ENCODE measurements at regions not wholly inside any gene's neighbourhood (a gene's known extent, or its start where the extent isn't known, plus 50 kb on each side); places are given as distances from the start of the nearest gene placed in this dataset.

DNA sequence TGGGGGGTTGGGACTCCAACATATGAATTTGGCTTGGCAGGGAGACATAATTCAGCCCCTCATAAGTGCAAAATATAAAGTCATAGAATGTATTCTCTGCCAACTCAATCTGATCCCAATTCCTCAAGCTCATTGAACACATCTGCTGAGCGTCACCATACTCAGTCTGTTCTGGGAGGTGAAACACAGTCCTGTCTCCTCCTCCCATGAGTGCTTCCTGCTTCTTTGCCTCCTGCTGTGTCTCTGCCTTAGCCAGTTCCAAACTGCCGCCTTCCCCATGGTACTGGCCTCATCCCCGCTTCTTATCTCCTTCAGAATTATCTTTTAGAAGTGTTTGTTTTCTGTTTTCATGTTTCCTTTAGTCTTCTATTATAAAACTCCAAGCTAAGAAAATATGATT, 365.5 kb downstream of the TNS3 start:
- DNase-seq (ENCODE audit: low spot score) (no peak), ATAC-seq (no peak)
- Histone ChIP-seq H3K9me2 (ENCODE audit: insufficient read depth) (no peaks in the 10 kb centered on the region), H3K4me3 (no peak overlapping the region), H4K20me1 (replicated peaks; ENCODE audit: insufficient read depth) (no peaks in the 10 kb centered on the region), H3K79me2 (replicated peaks; ENCODE audit: insufficient read depth) (no peaks in the 10 kb centered on the region), H3F3A (replicated peaks; ENCODE audit: low read depth) (no peaks in the 10 kb centered on the region), H3K4me2 (no peak overlapping the region), H2AFZ (no peak overlapping the region), H3K4me1 (ENCODE audit: insufficient read depth) (no peaks in the 10 kb centered on the region), H3K27me3 (ENCODE audit: insufficient read depth) (no peaks in the 10 kb centered on the region), H3K27ac (ENCODE audit: low read depth) (no peak overlapping the region), H3K36me3 (ENCODE audit: insufficient read depth) (no peaks in the 10 kb centered on the region)
- no peak overlapping the region for H3K4me3 Mint-ChIP-seq
- peaks cover 8% of the 10 kb centered on the region; the same call in 2 of the 3 replicates for H3K4me1 Mint-ChIP-seq
- no peak for TF ChIP-seq EZH2 (IDR thresholded peaks at IDR 0.05; ENCODE audit: low read depth, unreplicated experiment)
- TF ChIP-seq CREB1 (CRISPR knock-in tag; IDR thresholded peaks at IDR 0.05; ENCODE audit: low read depth) = no peak
- TF ChIP-seq NANOG (IDR thresholded peaks at IDR 0.05; ENCODE audit: borderline replicate concordance) = no peak
- TF ChIP-seq, protein P1, sequence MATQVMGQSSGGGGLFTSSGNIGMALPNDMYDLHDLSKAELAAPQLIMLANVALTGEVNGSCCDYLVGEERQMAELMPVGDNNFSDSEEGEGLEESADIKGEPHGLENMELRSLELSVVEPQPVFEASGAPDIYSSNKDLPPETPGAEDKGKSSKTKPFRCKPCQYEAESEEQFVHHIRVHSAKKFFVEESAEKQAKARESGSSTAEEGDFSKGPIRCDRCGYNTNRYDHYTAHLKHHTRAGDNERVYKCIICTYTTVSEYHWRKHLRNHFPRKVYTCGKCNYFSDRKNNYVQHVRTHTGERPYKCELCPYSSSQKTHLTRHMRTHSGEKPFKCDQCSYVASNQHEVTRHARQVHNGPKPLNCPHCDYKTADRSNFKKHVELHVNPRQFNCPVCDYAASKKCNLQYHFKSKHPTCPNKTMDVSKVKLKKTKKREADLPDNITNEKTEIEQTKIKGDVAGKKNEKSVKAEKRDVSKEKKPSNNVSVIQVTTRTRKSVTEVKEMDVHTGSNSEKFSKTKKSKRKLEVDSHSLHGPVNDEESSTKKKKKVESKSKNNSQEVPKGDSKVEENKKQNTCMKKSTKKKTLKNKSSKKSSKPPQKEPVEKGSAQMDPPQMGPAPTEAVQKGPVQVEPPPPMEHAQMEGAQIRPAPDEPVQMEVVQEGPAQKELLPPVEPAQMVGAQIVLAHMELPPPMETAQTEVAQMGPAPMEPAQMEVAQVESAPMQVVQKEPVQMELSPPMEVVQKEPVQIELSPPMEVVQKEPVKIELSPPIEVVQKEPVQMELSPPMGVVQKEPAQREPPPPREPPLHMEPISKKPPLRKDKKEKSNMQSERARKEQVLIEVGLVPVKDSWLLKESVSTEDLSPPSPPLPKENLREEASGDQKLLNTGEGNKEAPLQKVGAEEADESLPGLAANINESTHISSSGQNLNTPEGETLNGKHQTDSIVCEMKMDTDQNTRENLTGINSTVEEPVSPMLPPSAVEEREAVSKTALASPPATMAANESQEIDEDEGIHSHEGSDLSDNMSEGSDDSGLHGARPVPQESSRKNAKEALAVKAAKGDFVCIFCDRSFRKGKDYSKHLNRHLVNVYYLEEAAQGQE (IDR thresholded peaks at IDR 0.05; ENCODE audit: unreplicated experiment) = no peak
- no peak for TF ChIP-seq ZNF114 (CRISPR knock-in tag; IDR thresholded peaks at IDR 0.05)
- TF ChIP-seq, protein P2, sequence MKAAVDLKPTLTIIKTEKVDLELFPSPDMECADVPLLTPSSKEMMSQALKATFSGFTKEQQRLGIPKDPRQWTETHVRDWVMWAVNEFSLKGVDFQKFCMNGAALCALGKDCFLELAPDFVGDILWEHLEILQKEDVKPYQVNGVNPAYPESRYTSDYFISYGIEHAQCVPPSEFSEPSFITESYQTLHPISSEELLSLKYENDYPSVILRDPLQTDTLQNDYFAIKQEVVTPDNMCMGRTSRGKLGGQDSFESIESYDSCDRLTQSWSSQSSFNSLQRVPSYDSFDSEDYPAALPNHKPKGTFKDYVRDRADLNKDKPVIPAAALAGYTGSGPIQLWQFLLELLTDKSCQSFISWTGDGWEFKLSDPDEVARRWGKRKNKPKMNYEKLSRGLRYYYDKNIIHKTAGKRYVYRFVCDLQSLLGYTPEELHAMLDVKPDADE (IDR thresholded peaks at IDR 0.05) = no peak
- TF ChIP-seq EZH2phosphoT487 (IDR thresholded peaks at IDR 0.05; ENCODE audit: unreplicated experiment) = no peak
- no peak for TF ChIP-seq POLR2AphosphoS5 (IDR thresholded peaks at IDR 0.05; ENCODE audit: low read depth)
- TF ChIP-seq, protein P3, sequence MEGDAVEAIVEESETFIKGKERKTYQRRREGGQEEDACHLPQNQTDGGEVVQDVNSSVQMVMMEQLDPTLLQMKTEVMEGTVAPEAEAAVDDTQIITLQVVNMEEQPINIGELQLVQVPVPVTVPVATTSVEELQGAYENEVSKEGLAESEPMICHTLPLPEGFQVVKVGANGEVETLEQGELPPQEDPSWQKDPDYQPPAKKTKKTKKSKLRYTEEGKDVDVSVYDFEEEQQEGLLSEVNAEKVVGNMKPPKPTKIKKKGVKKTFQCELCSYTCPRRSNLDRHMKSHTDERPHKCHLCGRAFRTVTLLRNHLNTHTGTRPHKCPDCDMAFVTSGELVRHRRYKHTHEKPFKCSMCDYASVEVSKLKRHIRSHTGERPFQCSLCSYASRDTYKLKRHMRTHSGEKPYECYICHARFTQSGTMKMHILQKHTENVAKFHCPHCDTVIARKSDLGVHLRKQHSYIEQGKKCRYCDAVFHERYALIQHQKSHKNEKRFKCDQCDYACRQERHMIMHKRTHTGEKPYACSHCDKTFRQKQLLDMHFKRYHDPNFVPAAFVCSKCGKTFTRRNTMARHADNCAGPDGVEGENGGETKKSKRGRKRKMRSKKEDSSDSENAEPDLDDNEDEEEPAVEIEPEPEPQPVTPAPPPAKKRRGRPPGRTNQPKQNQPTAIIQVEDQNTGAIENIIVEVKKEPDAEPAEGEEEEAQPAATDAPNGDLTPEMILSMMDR (conservative IDR thresholded peaks at IDR 0.05; ENCODE audit: low read depth in 2 of 2) = no peak
- no peak for TF ChIP-seq STAT1 (IDR thresholded peaks at IDR 0.05; ENCODE audit: unreplicated experiment)
- TF ChIP-seq ZNF331 (CRISPR knock-in tag; IDR thresholded peaks at IDR 0.05; ENCODE audit: low read depth) = no peak
- no peak for TF ChIP-seq JUNB (IDR thresholded peaks at IDR 0.05; ENCODE audit: unreplicated experiment)
- TF ChIP-seq, protein P4, sequence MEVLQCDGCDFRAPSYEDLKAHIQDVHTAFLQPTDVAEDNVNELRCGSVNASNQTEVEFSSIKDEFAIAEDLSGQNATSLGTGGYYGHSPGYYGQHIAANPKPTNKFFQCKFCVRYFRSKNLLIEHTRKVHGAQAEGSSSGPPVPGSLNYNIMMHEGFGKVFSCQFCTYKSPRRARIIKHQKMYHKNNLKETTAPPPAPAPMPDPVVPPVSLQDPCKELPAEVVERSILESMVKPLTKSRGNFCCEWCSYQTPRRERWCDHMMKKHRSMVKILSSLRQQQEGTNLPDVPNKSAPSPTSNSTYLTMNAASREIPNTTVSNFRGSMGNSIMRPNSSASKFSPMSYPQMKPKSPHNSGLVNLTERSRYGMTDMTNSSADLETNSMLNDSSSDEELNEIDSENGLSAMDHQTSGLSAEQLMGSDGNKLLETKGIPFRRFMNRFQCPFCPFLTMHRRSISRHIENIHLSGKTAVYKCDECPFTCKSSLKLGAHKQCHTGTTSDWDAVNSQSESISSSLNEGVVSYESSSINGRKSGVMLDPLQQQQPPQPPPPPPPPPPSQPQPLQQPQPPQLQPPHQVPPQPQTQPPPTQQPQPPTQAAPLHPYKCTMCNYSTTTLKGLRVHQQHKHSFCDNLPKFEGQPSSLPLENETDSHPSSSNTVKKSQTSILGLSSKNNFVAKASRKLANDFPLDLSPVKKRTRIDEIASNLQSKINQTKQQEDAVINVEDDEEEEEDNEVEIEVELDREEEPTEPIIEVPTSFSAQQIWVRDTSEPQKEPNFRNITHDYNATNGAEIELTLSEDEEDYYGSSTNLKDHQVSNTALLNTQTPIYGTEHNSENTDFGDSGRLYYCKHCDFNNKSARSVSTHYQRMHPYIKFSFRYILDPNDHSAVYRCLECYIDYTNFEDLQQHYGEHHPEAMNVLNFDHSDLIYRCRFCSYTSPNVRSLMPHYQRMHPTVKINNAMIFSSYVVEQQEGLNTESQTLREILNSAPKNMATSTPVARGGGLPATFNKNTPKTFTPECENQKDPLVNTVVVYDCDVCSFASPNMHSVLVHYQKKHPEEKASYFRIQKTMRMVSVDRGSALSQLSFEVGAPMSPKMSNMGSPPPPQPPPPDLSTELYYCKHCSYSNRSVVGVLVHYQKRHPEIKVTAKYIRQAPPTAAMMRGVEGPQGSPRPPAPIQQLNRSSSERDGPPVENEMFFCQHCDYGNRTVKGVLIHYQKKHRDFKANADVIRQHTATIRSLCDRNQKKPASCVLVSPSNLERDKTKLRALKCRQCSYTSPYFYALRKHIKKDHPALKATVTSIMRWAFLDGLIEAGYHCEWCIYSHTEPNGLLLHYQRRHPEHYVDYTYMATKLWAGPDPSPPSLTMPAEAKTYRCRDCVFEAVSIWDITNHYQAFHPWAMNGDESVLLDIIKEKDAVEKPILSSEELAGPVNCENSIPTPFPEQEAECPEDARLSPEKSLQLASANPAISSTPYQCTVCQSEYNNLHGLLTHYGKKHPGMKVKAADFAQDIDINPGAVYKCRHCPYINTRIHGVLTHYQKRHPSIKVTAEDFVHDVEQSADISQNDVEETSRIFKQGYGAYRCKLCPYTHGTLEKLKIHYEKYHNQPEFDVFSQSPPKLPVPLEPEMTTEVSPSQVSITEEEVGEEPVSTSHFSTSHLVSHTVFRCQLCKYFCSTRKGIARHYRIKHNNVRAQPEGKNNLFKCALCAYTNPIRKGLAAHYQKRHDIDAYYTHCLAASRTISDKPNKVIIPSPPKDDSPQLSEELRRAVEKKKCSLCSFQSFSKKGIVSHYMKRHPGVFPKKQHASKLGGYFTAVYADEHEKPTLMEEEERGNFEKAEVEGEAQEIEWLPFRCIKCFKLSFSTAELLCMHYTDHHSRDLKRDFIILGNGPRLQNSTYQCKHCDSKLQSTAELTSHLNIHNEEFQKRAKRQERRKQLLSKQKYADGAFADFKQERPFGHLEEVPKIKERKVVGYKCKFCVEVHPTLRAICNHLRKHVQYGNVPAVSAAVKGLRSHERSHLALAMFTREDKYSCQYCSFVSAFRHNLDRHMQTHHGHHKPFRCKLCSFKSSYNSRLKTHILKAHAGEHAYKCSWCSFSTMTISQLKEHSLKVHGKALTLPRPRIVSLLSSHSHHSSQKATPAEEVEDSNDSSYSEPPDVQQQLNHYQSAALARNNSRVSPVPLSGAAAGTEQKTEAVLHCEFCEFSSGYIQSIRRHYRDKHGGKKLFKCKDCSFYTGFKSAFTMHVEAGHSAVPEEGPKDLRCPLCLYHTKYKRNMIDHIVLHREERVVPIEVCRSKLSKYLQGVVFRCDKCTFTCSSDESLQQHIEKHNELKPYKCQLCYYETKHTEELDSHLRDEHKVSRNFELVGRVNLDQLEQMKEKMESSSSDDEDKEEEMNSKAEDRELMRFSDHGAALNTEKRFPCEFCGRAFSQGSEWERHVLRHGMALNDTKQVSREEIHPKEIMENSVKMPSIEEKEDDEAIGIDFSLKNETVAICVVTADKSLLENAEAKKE (CRISPR knock-in tag; IDR thresholded peaks at IDR 0.05) = no peak
- H3K36me3 Mint-ChIP-seq (ENCODE audit: low read depth) = no peaks in the 10 kb centered on the region; the same call in 2 of the 3 replicates
- no peak overlapping the region for H3K27ac Mint-ChIP-seq
- no peaks in the 10 kb centered on the region for H3K9me3 Mint-ChIP-seq
- H3K27me3 Mint-ChIP-seq (ENCODE audit: insufficient read depth, low read depth, poor library complexity) = no peaks in the 10 kb centered on the region
